OCI-LY7 (cell line): ENCODE measurements at regions not wholly inside any gene's neighbourhood (a gene's known extent, or its start where the extent isn't known, plus 50 kb on each side); places are given as distances from the start of the nearest gene placed in this dataset.

ENCODE experiments used
- EZH2phosphoT487 ChIP-seq: fragments of 200-600 bp; sonication (generic); IDR thresholded peaks from 2 replicates; pipeline ENCODE4 v1.6.1; 2018; ENCODE audit warnings: low read depth, borderline replicate concordance, mild to moderate bottlenecking, mixed run types, antibody characterized with exemption, low read length, moderate library complexity, mixed read lengths
- TF ChIP-seq, protein P1 (sequence below): fragments of 200-600 bp; sonication (generic); conservative IDR thresholded peaks from 2 replicates; pipeline ENCODE4 v1.5.1; 2014; ENCODE audit warnings: mild to moderate bottlenecking, antibody characterized with exemption, low read length, moderate library complexity, mixed read lengths

DNA sequence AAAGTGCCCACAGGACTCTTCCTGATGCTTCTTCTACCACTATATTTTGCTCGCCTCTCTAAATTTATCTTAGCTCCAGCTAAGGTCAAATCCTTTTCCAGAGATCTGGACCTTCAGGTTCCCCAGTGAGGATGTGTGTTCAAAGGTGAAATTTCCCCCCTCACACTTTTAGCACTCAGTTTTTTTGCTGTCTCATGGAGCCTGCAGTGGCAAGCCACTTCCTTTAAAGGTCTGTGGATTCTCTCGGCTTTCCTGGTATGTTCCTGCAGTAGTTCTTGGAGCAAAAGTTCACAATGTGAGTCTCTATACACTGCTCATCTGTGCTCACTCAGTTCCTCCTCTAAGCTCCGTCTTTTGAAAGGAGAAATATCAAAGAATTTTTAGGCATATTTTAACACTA is 181.4 kb downstream of the LURAP1L start:
- TF ChIP-seq, protein P1, sequence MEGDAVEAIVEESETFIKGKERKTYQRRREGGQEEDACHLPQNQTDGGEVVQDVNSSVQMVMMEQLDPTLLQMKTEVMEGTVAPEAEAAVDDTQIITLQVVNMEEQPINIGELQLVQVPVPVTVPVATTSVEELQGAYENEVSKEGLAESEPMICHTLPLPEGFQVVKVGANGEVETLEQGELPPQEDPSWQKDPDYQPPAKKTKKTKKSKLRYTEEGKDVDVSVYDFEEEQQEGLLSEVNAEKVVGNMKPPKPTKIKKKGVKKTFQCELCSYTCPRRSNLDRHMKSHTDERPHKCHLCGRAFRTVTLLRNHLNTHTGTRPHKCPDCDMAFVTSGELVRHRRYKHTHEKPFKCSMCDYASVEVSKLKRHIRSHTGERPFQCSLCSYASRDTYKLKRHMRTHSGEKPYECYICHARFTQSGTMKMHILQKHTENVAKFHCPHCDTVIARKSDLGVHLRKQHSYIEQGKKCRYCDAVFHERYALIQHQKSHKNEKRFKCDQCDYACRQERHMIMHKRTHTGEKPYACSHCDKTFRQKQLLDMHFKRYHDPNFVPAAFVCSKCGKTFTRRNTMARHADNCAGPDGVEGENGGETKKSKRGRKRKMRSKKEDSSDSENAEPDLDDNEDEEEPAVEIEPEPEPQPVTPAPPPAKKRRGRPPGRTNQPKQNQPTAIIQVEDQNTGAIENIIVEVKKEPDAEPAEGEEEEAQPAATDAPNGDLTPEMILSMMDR, result no peak
- no peak for TF ChIP-seq EZH2phosphoT487
